Suprapubic skin (tissue), 4 donors: ENCODE measurements at regions not wholly inside any gene's neighbourhood (a gene's known extent, or its start where the extent isn't known, plus 50 kb on each side); places are given as distances from the start of the nearest gene placed in this dataset.

Experiments
- CTCF ChIP-seq, 2 donors: fragments of 200-600 bp in 1 of 2; fragments of 450-650 bp in 1 of 2; sonication (generic) in 1 of 2; IDR thresholded peaks; one replicate each; pipeline ENCODE4 v1.5.1; 2016 to 2019; ENCODE audit warnings: antibody characterized with exemption in 2 of 2, mild to moderate bottlenecking in 1 of 2, moderate library complexity in 1 of 2
- EP300 ChIP-seq: sonication (generic); formaldehyde crosslinking; IDR thresholded peaks from one replicate; pipeline ENCODE4 v1.6.1; 2017; ENCODE audit warnings: antibody characterized with exemption
- POLR2A ChIP-seq, 2 donors: fragments of 450-650 bp; IDR thresholded peaks; one replicate each; pipeline ENCODE4 v1.6.1; 2017; ENCODE audit warnings: antibody characterized with exemption in 2 of 2, mild to moderate bottlenecking in 2 of 2, moderate library complexity in 2 of 2
- POLR2AphosphoS5 ChIP-seq, 3 donors: sonication (generic); formaldehyde crosslinking; IDR thresholded peaks; one replicate each; pipeline ENCODE4 v1.6.1; 2017; ENCODE audit warnings: antibody characterized with exemption in 3 of 3

GRCh38 chr12:114916541-114916940 lies 232.6 kb upstream of the TBX3 start:
- no peak for TF ChIP-seq CTCF (IDR thresholded peaks at IDR 0.05)
- no peak for TF ChIP-seq POLR2A (IDR thresholded peaks at IDR 0.05)
- no peak for TF ChIP-seq POLR2AphosphoS5 (IDR thresholded peaks at IDR 0.05)
- TF ChIP-seq EP300 = no peak
